ENCODE measurements at regions not wholly inside any gene's neighbourhood (a gene's known extent, or its start where the extent isn't known, plus 50 kb on each side); places are given as distances from the start of the nearest gene placed in this dataset.
A peak's percentile ranks its signal among the peaks of the same experiment; 100 is the strongest.

DNA sequence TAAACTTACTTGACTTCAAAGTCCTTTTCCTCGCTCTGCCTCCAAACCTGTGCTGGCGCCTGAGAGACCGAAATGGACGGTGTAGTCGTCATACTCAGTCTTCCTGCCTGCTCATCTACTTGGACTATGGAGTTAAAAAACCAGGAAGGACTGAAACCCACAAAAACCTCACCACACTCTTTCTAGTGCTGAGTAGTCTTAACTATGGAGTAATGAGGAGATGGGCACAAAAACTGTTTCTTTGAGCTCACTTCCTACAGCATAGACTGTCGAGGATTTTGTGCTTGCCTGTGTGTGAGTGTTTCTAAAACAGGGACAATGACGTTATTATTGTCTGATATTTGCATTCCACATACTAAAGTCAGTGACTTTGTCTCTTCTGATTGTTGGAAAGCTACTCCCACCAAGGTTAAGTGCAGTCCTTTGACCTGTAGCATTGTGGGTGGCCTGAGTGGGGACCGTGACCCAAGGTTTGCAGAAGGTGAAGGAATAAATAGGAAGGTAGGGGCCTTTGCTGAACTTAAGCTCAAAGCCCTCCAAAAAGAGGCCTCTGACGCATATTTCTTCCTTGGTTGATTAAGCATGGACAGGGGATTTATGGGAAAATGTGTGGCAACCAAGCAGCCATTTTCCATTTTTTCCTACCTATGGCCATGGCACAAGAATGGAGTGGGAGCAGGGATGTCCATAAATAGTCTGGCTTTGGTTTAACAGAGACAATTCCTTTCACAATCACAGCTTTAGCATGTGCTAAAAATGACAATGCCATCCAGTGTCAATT, 109.6 kb downstream of the ZBTB18 start:
- Histone ChIP-seq H3K4me3 (no peak overlapping the region), H3K36me3 (no peaks in the 10 kb centered on the region), H3K9me3 (no peaks in the 10 kb centered on the region), H3K4me1 (peaks cover 0 to 8% (median 5%) of the 10 kb centered on the region in 4 donors), H3K27me3 (no peaks in the 10 kb centered on the region), H3K27ac (no peak overlapping the region)
- no peak for TF ChIP-seq EP300 (IDR thresholded peaks at IDR 0.05)
- TF ChIP-seq, protein P1, sequence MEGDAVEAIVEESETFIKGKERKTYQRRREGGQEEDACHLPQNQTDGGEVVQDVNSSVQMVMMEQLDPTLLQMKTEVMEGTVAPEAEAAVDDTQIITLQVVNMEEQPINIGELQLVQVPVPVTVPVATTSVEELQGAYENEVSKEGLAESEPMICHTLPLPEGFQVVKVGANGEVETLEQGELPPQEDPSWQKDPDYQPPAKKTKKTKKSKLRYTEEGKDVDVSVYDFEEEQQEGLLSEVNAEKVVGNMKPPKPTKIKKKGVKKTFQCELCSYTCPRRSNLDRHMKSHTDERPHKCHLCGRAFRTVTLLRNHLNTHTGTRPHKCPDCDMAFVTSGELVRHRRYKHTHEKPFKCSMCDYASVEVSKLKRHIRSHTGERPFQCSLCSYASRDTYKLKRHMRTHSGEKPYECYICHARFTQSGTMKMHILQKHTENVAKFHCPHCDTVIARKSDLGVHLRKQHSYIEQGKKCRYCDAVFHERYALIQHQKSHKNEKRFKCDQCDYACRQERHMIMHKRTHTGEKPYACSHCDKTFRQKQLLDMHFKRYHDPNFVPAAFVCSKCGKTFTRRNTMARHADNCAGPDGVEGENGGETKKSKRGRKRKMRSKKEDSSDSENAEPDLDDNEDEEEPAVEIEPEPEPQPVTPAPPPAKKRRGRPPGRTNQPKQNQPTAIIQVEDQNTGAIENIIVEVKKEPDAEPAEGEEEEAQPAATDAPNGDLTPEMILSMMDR (IDR thresholded peaks at IDR 0.05), result no peak
- TF ChIP-seq POLR2A (IDR thresholded peaks at IDR 0.05), result no peak
- no peak for TF ChIP-seq POLR2AphosphoS5 (IDR thresholded peaks at IDR 0.05)
- DNase-seq (no peak), ATAC-seq (ENCODE audit: low FRiP score in 2 of 2) (peak in 1 of 2 donors; percentile 14)
- 61 to 87% methylated on average over 9 of the region's 9 CpGs for WGBS, 2 donors

- Histone ChIP-seq H3K4me3 (no peak overlapping the region), H3K27me3 (no peaks in the 10 kb centered on the region), H3K4me1 (peaks cover 0 to 8% (median 5%) of the 10 kb centered on the region in 4 donors), H3K9me3 (no peaks in the 10 kb centered on the region), H3K27ac (no peak overlapping the region), H3K36me3 (no peaks in the 10 kb centered on the region)
- no peak for ATAC-seq (ENCODE audit: low FRiP score in 2 of 2)
- TF ChIP-seq, protein P1 (IDR thresholded peaks at IDR 0.05), result no peak
- TF ChIP-seq EP300 (IDR thresholded peaks at IDR 0.05), result no peak
- TF ChIP-seq POLR2AphosphoS5 (IDR thresholded peaks at IDR 0.05), result no peak
- TF ChIP-seq POLR2A (IDR thresholded peaks at IDR 0.05), result no peak
- 55 to 71% methylated on average over 5 of the region's 5 CpGs for WGBS, 2 donors
- DNase-seq, result no peak
Measured at GRCh38 chr1:244161236-244161510, 110.1 kb downstream of the ZBTB18 start.

DNA sequence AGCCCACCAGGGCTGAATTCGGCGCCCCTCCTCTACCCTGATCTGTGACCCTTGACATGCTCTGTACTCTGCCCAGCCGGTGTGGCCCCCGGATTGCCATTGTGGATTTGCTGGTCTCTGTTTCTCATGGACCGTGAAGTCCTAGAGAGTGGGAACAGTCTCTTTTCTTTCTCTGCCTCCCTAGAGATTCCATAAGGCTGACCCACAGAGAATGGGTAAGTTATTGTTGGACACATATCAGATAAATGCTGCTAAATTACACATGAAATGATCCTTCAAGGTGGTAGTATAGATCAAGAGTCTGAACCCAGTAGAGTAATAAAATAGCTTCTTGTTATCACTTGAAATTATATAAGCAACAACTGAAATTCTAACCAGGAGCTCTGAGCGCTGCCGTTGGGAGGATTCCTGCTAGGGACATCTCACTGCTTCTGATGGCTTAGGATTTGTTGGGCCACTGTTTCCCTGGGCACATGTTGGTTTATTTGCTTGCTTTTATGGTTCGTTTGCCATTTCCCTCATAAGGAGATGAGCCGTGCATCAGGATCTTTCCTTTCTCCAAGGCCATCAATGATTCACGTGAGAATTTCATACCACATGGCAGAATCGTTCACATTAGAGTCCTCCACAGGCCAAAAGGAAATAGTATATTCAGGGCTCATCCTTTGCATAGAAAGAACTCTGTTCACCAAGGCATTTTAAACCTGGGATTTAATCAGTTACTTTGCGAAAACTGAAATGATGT, 111.9 kb downstream of the ZBTB18 start:
- TF ChIP-seq EP300 (IDR thresholded peaks at IDR 0.05), result no peak
- no peak for TF ChIP-seq POLR2AphosphoS5 (IDR thresholded peaks at IDR 0.05)
- TF ChIP-seq, protein P1 (IDR thresholded peaks at IDR 0.05), result no peak
- TF ChIP-seq POLR2A (IDR thresholded peaks at IDR 0.05), result no peak
- Histone ChIP-seq H3K4me1 (peaks cover 0 to 8% (median 5%) of the 10 kb centered on the region in 4 donors), H3K4me3 (no peak overlapping the region), H3K27me3 (no peaks in the 10 kb centered on the region), H3K27ac (peak overlapping the region; percentile 40 to 78 (median 69)), H3K36me3 (no peaks in the 10 kb centered on the region), H3K9me3 (no peaks in the 10 kb centered on the region)
- 92% methylated on average over 12 of the region's 12 CpGs for WGBS, 2 donors
- ATAC-seq (ENCODE audit: low FRiP score in 2 of 2), result no peak
- DNase-seq, result no peak

- Histone ChIP-seq H3K9me3 (no peaks in the 10 kb centered on the region), H3K4me3 (no peak overlapping the region), H3K27ac (peak overlapping the region; percentile 65 to 78 (median 72)), H3K27me3 (no peaks in the 10 kb centered on the region), H3K4me1 (peaks cover 0 to 8% (median 5%) of the 10 kb centered on the region in 4 donors), H3K36me3 (no peaks in the 10 kb centered on the region)
- peak in 1 of 2 donors; percentile 25 for DNase-seq
- WGBS, 2 donors, result 29 to 51% methylated on average over 8 of the region's 8 CpGs
- ATAC-seq (ENCODE audit: low FRiP score in 2 of 2), result peak; percentile 75 to 77
- peak; percentile 6 to 56 for TF ChIP-seq POLR2AphosphoS5 (IDR thresholded peaks at IDR 0.05)
- peak in 1 of 4 donors; percentile 46 for TF ChIP-seq EP300 (IDR thresholded peaks at IDR 0.05)
- TF ChIP-seq, protein P1 (IDR thresholded peaks at IDR 0.05), result no peak
- TF ChIP-seq POLR2A (IDR thresholded peaks at IDR 0.05), result no peak
Measured at GRCh38 chr1:244163861-244164510, 112.9 kb downstream of the ZBTB18 start.

Data from upper lobe of left lung (tissue), 6 donors.